WTC11 (cell line): ENCODE measurements at regions not wholly inside any gene's neighbourhood (a gene's known extent, or its start where the extent isn't known, plus 50 kb on each side); places are given as distances from the start of the nearest gene placed in this dataset.

ENCODE experiments used
- ATAC-seq: fragments of 200-7000 bp; cut with Tn5 transposase; 2 replicates; pipeline ENCODE4 v1.10.0; 2021; ENCODE audit warnings: mild to moderate bottlenecking, moderate library complexity
- CTCF ChIA-PET: fragments of 300-600 bp; sonication (Branson Sonifier 250); formaldehyde crosslinking; loops from one replicate; lab custom pipeline; 2021; ENCODE audit warnings: antibody characterized with exemption; lab: Charles Lee
- POLR2A ChIA-PET: fragments of 350-600 bp; sonication (Branson Sonifier 250); formaldehyde crosslinking; loops from one replicate; lab custom pipeline; 2021; ENCODE audit warnings: antibody characterized with exemption; lab: Charles Lee
- DNase-seq: peaks from one replicate; pipeline ENCODE4 v3.0.0; 2021; ENCODE audit warnings: low spot score
- H3K27ac Mint-ChIP-seq: 2 replicates; pipeline ENCODE4 v1.8.0; 2021; ENCODE audit warnings: mixed read lengths
- H3K27me3 Mint-ChIP-seq: 2 replicates; pipeline ENCODE4 v1.8.0; 2021; ENCODE audit warnings: low read depth, mild to moderate bottlenecking, moderate library complexity, mixed read lengths
- H3K36me3 Mint-ChIP-seq: 2 replicates; pipeline ENCODE4 v1.8.0; 2021; ENCODE audit warnings: mixed read lengths
- H3K4me1 Mint-ChIP-seq: 2 replicates; pipeline ENCODE4 v1.8.0; 2022; ENCODE audit warnings: mixed read lengths
- H3K4me3 Mint-ChIP-seq: 2 replicates; pipeline ENCODE4 v1.8.0; 2021; ENCODE audit warnings: mild to moderate bottlenecking, moderate library complexity, mixed read lengths
- H3K9me3 Mint-ChIP-seq: 2 replicates; pipeline ENCODE4 v1.8.0; 2021; ENCODE audit warnings: mixed read lengths
- AR ChIP-seq: fragments of 250-450 bp; sonication (Bioruptor Pico); IDR thresholded peaks from 2 replicates; pipeline ENCODE4 v1.9.0; 2021; ENCODE audit warnings: mild to moderate bottlenecking
- CREB1 ChIP-seq: sonication (generic); formaldehyde crosslinking; IDR thresholded peaks from 2 replicates; pipeline ENCODE4 v1.8.0; 2023; ENCODE audit warnings: mild to moderate bottlenecking, missing genetic modification reagents
- E2F1 ChIP-seq: sonication (generic); formaldehyde crosslinking; IDR thresholded peaks from 2 replicates; pipeline ENCODE4 v1.8.0; 2022; ENCODE audit warnings: mild to moderate bottlenecking, missing genetic modification reagents
- E2F5 ChIP-seq: sonication (generic); formaldehyde crosslinking; IDR thresholded peaks from 2 replicates; pipeline ENCODE4 v1.8.1; 2022; ENCODE audit warnings: mild to moderate bottlenecking, moderate library complexity, missing genetic modification reagents
- ESRRA ChIP-seq: sonication (generic); formaldehyde crosslinking; IDR thresholded peaks from 2 replicates; pipeline ENCODE4 v1.8.1; 2022; ENCODE audit warnings: mild to moderate bottlenecking, missing genetic modification reagents, borderline replicate concordance
- GABPB1 ChIP-seq: sonication (generic); formaldehyde crosslinking; IDR thresholded peaks from 2 replicates; pipeline ENCODE4 v1.8.1; 2023; ENCODE audit warnings: mild to moderate bottlenecking, missing genetic modification reagents
- GTF2I ChIP-seq: fragments of 250-450 bp; sonication (Bioruptor Pico); conservative IDR thresholded peaks from 2 replicates; pipeline ENCODE4 v1.4.0; 2021; ENCODE audit warnings: mild to moderate bottlenecking
- IRF1 ChIP-seq: sonication (generic); formaldehyde crosslinking; IDR thresholded peaks from 2 replicates; pipeline ENCODE4 v1.8.0; 2023; ENCODE audit warnings: missing genetic modification reagents
- JUN ChIP-seq: sonication (generic); formaldehyde crosslinking; IDR thresholded peaks from 2 replicates; pipeline ENCODE4 v1.8.0; 2023; ENCODE audit warnings: mild to moderate bottlenecking, missing genetic modification reagents
- KAT7 ChIP-seq: sonication (generic); formaldehyde crosslinking; IDR thresholded peaks from 2 replicates; pipeline ENCODE4 v1.8.1; 2023; ENCODE audit warnings: missing genetic modification reagents, mild to moderate bottlenecking, borderline replicate concordance
- MAX ChIP-seq: sonication (generic); formaldehyde crosslinking; IDR thresholded peaks from 2 replicates; pipeline ENCODE4 v1.8.0; 2022; ENCODE audit warnings: mild to moderate bottlenecking, missing genetic modification reagents
- PRDM15 ChIP-seq: sonication (generic); formaldehyde crosslinking; IDR thresholded peaks from 2 replicates; pipeline ENCODE4 v1.8.0; 2022; ENCODE audit warnings: missing genetic modification reagents
- RELA ChIP-seq: sonication (generic); formaldehyde crosslinking; IDR thresholded peaks from 2 replicates; pipeline ENCODE4 v1.8.1; 2022; ENCODE audit warnings: missing genetic modification reagents, mild to moderate bottlenecking, borderline replicate concordance
- SMAD3 ChIP-seq: sonication (generic); formaldehyde crosslinking; IDR thresholded peaks from 2 replicates; pipeline ENCODE4 v1.8.0; 2022; ENCODE audit warnings: missing genetic modification reagents, mild to moderate bottlenecking, borderline replicate concordance
- SMAD4 ChIP-seq: sonication (generic); formaldehyde crosslinking; IDR thresholded peaks from 2 replicates; pipeline ENCODE4 v1.8.0; 2022; ENCODE audit warnings: mild to moderate bottlenecking, missing genetic modification reagents
- TCF7 ChIP-seq: sonication (generic); formaldehyde crosslinking; IDR thresholded peaks from 2 replicates; pipeline ENCODE4 v1.8.0; 2022; ENCODE audit warnings: mild to moderate bottlenecking, low read depth, missing genetic modification reagents, moderate library complexity
- USF1 ChIP-seq: sonication (generic); formaldehyde crosslinking; IDR thresholded peaks from 2 replicates; pipeline ENCODE4 v1.8.0; 2022; ENCODE audit warnings: mild to moderate bottlenecking, missing genetic modification reagents
- ZNF263 ChIP-seq: sonication (generic); formaldehyde crosslinking; IDR thresholded peaks from 2 replicates; pipeline ENCODE4 v1.8.1; 2022; ENCODE audit warnings: low read depth, mild to moderate bottlenecking, moderate library complexity, missing genetic modification reagents
- ZNF416 ChIP-seq: fragments of 250-450 bp; sonication (Bioruptor Pico); IDR thresholded peaks from 2 replicates; pipeline ENCODE4 v1.9.0; 2021; ENCODE audit warnings: mild to moderate bottlenecking, inconsistent platforms
- ZSCAN18 ChIP-seq: fragments of 250-450 bp; sonication (Bioruptor Pico); IDR thresholded peaks from 2 replicates; pipeline ENCODE4 v2.1.2; 2022; ENCODE audit warnings: mild to moderate bottlenecking, moderate library complexity

GRCh38 chr18:9017905-9018227, 84.6 kb upstream of the NDUFV2 start (continued):
- no peak for TF ChIP-seq SMAD3 (CRISPR knock-in tag)
- no peak for TF ChIP-seq USF1 (CRISPR knock-in tag)
- no peak for TF ChIP-seq ZNF416 (CRISPR knock-in tag)
- TF ChIP-seq CREB1 (CRISPR knock-in tag) = no peak
- TF ChIP-seq AR (CRISPR knock-in tag) = no peak
- TF ChIP-seq ZNF263 = no peak

GRCh38 chr18:9019135-9019534, 83.4 kb upstream of the NDUFV2 start:
- CTCF ChIA-PET = no interaction called here
- ATAC-seq (no peak), DNase-seq (no peak)
- TF ChIP-seq TCF7 (CRISPR knock-in tag) = no peak
- TF ChIP-seq GABPB1 (CRISPR knock-in tag) = no peak
- no peak for TF ChIP-seq JUN (CRISPR knock-in tag)
- TF ChIP-seq RELA (CRISPR knock-in tag) = no peak
- TF ChIP-seq E2F5 (CRISPR knock-in tag) = no peak
- no peak for TF ChIP-seq MAX (CRISPR knock-in tag)
- POLR2A ChIA-PET = no interaction called here
- peaks cover 8% of the 10 kb centered on the region for H3K36me3 Mint-ChIP-seq
- no peaks in the 10 kb centered on the region; the same call in 1 of the 2 replicates for H3K27me3 Mint-ChIP-seq
- H3K9me3 Mint-ChIP-seq = peaks cover 18% of the 10 kb centered on the region
- H3K4me1 Mint-ChIP-seq = peaks cover 24% of the 10 kb centered on the region
- H3K27ac Mint-ChIP-seq = no peak overlapping the region
- H3K4me3 Mint-ChIP-seq = no peak overlapping the region

GRCh38 chr18:9020221-9020620, 82.3 kb upstream of the NDUFV2 start:
- ATAC-seq (no peak), DNase-seq (no peak)
- Mint-ChIP-seq H3K27ac (no peak overlapping the region; the same call in 1 of the 2 replicates), H3K27me3 (no peaks in the 10 kb centered on the region; the same call in 1 of the 2 replicates), H3K4me3 (no peak overlapping the region), H3K9me3 (peaks cover 22% of the 10 kb centered on the region), H3K36me3 (peaks cover 8% of the 10 kb centered on the region), H3K4me1 (peaks cover 24% of the 10 kb centered on the region)
- ChIA-PET POLR2A (no interaction called here), CTCF (no interaction called here)
- no peak for TF ChIP-seq GTF2I
- no peak for TF ChIP-seq KAT7 (CRISPR knock-in tag)
- TF ChIP-seq ESRRA (CRISPR knock-in tag) = no peak
- TF ChIP-seq IRF1 (CRISPR knock-in tag) = no peak
- no peak for TF ChIP-seq SMAD4
- TF ChIP-seq E2F1 (CRISPR knock-in tag) = no peak
- no peak for TF ChIP-seq PRDM15 (CRISPR knock-in tag)
- no peak for TF ChIP-seq ZSCAN18 (CRISPR knock-in tag)
- no peak for TF ChIP-seq AR (CRISPR knock-in tag)
